ENCODE measurements at regions not wholly inside any gene's neighbourhood (a gene's known extent, or its start where the extent isn't known, plus 50 kb on each side); places are given as distances from the start of the nearest gene placed in this dataset.

DNA sequence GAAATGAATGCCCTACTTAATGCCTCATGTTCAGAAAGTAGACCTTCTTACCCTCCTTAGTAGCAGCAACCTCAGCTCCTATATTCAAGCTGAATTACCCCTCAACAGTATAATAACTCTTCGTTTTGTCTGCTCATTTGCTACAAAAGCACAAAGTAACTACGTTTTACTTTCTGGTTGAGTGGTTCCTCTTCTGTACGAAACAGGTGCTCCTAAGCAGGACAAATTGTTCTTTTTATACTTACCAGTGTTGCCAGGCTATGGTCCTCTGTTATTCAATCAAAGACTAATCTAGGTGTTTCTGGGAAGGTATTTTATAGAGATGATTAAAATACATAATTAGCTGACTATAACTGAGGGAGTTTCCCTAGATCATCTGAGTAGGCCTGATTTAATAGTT lies 484.2 kb upstream of the ADAMTS5 start:
- DNase-seq: no peak

DNA sequence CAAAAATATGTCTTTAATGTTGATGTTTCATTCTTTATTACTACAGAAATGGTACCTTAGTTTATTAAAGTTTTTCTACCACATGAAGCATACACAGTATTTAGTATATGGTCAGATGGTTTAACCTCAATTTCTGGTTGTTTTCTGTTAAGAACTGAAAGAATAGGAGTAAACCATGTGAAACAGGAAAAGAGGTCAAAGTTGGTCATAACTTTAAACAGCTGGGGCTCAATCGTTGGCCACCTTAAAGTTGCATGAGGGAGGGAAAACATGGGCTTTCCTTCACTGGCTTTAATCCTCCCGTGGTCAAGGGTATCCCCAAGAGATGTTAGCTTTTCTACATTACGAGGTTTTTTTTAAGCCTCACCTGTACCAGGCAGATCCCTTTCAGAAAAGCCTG lies 483.3 kb upstream of the ADAMTS5 start:
- no peak for DNase-seq

DNA sequence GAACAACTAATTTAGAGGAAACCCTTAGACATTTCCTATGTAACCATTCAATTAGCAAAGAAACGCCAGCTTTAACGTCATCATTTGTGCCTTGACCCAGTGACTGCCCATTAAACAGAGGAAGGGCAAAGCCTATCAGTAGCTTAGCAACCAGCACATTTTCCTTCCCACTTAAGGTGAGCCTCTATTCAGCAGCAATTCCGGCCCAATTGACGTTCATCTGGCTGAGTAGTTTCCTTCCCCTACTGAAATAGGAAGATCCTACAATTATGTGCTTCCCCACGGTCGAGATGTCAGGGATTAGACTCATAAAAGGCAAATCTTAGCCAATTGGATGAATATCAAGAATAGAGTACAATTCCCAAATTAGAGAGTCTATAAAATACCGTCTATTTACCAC lies 482.1 kb upstream of the ADAMTS5 start:
- no peak for DNase-seq

DNA sequence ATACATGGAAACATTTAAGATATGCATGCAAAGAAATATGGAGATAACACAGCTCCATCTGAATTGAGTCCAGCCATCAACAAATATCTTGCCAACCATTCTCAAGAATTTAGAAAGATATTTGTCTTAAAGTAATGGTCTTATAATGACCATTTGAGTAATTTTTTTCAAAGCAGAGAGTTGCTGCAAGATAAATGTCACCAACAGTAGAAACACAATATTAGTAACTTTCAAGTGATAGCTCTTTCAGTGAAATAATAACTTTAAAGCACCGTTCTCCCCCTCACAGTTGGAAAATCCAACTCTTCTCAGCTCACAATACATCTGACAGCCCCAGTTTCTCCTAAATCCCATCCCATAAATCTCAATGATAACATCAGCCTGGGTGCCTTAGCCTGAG lies 481.0 kb upstream of the ADAMTS5 start:
- DNase-seq: no peak

DNA sequence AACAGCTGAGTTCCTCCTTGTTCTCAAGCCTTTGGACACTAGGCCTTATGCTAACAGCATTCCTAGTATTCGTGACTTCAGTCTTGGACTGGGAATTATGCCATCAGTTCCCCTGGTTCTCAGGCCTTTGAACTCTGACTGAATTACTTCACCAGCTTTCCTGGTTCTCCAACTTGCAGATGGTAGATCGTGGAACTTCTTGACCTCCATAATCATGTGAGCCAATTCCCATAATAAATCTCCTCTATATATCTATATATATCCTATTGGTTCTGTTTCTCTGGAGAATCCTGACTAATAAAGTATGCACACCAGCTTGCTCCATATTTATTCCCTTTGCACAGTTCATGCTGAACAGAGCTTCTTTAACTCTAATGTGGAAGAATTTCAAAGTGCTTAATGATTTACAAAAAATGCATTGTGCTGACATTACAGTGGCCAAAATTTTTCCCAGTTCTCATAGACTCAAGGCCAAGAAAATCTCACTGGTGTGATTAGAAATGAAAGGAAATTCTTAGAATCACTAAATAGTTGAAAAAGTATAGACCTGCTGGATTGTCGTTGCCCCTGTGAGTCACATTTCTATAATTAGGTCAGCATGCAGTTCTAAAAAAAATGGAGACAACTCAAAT lies 462.9 kb upstream of the ADAMTS5 start:
- no peak for DNase-seq

DNA sequence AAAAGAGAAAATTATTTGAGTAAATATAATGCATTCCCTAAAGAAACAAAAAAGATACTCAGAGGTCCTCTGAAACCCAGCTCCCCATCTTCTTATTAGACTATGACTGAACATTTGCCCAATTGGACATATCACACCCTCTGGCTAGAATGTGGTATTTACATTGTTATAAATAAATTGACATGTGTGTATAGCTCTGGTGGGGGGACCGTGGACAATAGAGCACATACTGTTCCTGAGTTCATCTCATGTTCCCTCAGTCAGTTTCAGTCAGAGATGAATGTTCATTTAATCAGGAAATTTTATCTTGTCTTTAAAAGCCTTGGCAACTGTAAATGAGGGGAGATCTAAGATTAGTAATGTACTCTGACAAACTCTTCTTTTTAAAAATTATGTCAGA lies 459.3 kb upstream of the ADAMTS5 start:
- DNase-seq: no peak

DNA sequence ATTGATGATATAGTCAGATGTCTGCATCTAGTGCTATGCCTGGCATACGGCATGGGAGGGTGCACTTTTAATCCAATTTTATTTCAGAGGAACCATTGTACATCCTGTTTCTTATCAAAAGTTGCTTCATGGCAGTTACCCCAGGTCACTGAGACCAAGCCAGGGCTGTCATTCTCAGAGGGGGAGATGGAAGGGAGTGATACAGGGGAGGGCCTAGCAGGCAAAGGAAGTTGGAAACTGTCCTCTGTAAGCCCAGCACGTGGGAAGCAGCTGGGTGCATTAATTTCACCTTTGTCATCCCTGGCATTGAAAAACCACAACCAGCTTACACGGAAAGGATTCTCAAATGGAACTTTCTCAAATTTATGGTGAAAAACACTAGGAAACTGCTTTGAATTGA lies 458.7 kb upstream of the ADAMTS5 start:
- DNase-seq: no peak

DNA sequence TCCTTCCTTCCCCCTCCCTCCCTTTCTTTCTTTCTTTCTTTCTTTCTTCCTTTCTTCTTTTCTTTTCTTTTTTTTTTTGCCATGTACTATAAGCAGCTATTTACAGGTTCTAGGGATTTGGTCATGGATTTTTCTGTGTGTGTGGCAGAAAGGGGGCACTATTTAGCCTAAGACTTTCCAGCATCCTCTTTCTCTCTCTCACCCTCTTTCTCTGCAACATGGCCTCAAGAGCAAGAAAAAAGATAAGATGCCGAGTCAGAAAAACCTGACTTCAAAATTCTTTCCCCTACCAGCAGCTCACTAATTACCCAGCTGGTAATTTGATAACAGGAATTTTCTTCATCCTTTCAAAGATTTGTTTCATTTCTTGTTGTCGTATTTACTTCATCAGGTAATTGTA lies 458.3 kb upstream of the ADAMTS5 start:
- peak in 1 of 2 experiments; percentile 39 for DNase-seq

DNA sequence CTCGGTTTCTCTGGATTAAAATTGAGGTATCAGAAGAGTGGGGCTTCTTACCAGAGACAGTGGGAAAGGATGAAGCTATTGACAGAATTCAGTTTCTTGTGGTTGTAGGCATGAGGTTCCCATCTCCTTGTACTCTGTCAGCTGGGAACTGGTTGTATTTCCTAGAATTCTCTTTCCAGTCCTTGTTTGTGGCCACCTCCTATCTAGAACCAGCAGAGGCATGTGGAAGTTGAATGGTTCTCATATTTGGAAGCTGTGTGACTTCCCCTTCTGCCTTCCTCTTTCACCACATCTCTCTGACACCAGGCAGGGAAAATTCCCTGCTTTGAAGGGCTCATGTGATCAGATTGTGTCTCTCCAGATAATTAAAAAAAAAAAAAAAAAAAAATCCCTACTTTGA lies 457.7 kb upstream of the ADAMTS5 start:
- no peak for DNase-seq

DNA sequence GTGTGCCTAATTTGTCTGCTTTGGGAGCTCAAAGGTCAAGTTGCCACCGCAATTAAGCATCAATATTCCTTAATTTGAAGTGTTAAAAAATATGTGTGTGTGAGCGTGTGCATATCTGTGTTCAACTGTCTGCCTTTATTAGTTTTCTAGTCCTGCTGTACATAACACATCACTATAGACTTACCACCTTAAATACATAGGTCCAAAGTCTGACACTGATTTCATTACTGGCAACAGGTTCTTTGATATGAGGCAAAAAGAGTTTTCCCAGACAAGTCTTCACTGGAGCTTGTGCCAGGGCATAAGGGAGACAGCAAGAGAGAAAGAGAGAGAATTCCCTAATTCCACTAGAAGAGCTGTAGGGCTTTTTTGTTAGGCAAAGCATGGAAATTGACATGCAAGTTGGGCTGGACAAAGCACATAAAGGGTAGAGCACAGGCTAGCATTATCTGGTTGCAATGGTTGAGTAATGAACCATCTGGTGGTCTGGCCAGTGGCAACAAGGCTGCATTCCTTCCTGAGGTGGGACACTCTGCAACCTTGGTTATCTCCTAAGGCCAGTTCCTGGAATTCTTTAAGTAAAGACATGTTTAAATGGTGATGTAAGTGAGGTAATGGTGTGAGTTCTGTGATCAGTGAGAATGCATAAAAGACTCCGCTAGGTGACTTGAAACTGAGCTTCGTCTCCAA lies 457.2 kb upstream of the ADAMTS5 start:
- no peak for DNase-seq

DNA sequence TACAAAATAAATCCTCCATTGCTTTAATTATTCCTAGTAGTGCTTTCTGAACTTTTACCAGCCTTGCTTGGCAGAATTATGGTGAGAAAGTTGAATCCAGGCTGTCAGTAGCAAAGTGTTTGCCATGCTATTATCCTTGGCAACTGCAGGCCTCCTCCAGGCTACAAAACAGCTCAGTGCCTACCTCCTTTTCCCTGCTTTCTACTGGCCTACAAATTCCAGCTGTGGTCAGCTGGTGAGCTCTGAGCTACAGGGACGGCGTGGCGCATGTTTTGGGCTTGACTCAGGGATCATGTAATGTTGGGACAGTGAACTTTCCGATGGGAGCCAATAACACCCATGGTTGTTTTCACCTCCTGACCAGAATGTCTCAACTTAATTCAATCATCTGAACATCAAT lies 456.1 kb upstream of the ADAMTS5 start:
- DNase-seq: no peak

DNA sequence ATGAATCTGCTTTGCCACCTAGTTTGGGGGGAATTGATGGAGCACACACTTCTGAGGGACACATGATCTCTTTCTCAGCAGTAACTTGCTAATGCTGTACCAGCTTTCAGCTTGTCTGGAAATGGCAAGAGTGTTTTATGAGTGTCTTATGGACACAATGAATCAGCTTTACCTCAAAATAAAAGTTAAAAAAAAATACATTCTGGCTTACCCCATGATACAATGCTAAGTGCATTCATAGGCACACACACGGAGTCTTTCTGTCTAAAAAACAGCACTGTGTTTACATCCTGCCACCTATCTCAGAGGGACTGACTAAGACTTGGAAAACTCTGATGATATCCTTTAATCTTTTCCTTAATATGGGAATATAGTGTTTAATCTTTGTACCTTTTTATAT lies 455.5 kb upstream of the ADAMTS5 start:
- DNase-seq: no peak

DNA sequence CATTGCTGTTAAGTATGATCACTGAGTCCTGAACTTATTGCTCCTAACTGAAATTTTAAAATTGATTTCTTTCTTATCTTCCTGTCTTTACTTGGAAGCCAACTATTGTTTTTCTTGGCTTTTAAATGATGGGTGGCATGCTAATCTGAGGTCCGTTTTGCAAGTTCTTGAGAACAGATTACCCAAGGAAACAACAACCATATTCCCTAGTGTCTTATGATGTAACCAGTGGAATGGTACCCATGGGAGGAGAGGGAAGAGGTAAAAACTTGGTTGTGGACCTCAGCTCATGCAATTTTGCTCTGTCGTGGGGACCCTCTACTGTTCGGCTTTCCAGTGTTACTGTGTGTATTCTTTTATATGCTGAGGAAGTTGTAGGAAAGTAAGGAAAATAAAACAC lies 454.8 kb upstream of the ADAMTS5 start:
- DNase-seq: no peak

DNA sequence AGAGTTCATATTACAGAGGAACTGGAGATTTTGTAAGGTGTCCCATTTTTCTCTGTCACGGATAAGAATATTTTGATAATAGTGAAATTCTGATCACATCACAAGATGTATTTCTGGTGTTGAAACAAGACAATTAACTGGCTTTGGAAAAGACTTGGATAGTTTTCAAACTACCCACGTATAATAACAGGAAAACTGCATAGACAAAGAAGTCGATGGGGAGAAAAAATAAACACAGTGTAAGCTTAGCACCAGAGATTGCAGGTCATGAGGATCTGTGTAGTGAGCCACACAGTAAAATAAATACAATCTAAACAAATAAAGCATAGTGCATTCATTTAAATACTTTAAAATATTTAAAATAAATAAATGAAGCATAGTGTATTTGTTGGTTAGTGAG lies 452.3 kb upstream of the ADAMTS5 start:
- no peak for DNase-seq

DNA sequence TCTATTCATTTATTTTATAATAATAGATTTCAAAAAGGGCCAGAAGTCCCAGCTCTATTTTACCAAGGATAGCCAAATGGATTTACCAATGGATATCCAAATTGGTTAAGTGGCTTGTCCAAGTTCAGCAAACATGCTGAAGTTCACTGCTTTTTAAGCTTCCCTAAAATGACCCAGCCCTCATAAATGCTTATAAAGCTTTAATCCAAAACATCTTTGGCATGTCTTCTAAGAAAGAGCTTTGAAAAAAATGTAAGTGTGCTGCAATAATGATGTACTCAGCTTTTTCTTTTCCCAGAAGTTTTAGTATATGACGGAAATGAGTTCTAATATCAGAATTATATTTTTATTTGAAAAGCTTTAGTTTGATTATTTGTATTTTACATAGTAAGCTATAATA lies 451.5 kb upstream of the ADAMTS5 start:
- DNase-seq: no peak

DNA sequence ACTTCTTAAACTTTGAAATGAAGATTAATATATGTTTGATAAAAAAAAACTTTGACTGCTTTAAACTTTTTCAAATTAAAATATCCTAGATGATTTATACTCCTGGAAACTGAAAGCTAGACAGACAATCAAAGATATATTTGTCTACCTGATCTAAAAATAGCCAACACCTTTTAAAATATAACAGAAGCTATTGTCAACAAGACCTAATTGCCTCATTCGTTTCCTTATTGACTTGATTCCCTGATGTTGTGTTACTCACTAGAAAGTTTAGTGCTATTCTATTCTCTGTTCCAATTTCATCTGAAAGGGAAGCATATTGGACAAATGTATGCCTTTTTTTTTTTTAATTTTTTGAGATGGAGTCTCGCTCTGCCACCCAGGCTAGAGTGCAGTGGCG lies 445.6 kb upstream of the ADAMTS5 start:
- no peak for DNase-seq

DNA sequence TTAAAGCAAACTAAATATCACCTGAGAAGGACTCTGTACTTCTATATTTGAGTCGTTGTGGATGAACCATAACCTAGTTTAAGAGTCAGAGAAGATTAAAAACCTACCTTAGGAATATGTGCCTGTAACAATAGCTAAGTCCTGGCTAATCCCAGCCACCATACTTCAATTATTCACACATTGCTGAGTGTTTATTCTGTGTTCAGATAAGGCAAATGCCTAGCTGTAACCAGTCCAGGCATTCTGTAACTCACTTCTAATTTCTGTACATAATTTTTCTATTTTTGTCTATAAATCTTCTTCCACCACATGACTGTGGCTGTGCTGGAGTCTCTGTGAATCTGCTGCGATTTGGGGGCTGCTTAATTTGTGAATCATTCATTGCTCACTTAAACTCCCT lies 441.9 kb upstream of the ADAMTS5 start:
- DNase-seq: no peak

DNA sequence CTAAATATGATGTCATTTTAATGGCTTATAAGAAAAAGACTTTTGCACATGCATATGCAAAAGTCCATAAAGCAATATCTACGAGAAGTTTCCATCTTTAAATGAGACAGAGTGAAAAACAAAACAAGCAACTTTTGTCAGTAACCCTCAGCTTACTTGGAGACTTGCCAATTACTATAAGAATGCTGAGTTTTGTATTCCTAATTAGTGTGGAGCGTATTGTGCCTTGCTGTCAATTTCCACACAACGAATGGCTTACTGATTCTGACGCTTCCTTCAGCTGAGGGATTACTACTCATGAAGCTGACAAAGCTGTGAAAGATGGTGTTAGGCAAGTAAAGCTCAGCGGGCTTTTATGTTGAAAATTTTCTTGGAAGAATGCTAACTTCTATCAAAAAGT lies 440.4 kb upstream of the ADAMTS5 start:
- no peak for DNase-seq

DNA sequence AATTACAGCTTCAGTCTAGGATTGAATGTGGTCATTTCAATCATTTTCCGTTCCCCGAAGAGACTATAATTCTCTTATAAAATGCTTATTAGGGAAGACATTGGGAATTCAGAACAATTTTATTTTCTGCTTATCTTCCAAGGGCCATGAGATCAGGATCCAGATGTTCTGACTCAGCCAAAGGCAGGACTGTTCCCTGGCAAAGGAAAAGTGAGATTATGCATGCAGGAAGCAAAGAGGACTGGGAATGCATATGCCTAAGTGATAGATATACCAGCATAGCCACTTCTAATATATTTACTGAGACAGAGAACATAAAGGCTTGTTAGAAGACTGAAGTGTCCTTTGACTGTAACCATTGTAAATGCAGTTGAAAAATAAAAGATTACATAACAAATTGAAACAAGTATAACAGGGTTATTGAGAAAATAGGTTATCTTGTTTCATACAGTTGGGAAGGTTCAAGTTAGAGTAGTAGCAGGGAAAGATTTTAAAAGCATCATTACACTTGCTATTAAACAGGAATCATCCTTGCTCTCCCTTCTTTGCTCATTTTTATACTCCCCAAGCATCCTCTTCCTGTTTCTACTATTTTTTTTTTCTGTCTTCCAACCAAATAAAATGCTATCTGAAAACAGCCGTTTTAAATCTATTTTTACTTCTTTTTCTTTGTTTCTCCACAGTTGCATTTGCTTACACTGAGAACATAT lies 439.6 kb upstream of the ADAMTS5 start:
- no peak for DNase-seq

DNA sequence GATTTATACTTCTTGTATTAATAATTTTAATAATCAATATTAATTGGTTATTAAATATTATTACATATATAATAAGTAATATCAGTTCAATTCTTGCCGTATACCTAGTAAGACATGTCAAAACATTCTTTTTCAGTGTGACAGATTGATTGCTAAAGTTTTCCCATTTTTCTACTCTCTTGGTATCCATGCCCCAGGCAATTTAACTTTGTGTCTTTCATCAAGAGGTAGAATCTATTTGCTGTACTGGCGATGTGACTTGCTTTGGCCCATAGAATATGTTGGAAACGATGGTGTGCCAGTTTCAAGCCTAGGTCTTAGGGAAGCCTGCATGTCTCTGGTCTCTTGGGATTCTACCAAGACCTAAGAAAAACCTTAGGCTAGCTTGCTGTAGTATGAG lies 436.1 kb upstream of the ADAMTS5 start:
- DNase-seq: no peak

DNA sequence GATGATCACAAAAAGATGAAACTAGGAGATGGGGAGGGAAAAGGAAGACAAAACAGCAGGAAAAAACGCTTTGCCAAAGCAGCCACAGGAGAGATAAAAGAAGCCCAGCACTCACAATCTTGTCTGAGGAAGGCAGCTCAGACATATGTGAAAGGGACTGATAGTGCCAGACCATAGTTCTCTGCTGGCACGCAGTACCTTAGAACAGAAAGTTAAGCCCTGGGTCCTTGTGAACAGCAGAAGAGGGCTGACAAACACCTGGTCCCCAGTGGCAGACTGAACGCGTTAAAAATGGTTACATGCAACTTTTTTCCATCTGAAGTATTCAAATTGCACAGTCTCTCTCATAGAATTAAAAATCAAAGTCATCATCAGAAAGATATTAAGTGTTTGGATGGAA lies 433.2 kb upstream of the ADAMTS5 start:
- DNase-seq: no peak

DNA sequence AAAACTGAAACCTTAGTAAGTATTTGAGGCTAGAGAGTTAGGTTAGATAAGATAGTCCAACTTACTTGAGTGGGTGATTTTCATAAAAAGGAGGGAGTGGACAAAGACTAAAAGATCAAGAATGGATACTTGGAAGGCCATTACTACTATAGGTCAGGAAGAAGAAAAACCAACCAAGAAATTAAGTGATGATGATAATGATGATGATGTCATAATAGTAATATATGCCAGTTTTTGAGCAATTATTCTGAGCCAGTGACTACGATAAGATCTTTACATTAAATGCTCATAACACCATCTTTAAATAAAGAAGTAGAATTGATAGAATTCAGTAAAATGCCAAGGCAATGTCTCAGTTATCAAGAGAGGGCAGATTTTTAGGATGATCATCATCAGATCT lies 430.7 kb upstream of the ADAMTS5 start:
- no peak for DNase-seq

DNA sequence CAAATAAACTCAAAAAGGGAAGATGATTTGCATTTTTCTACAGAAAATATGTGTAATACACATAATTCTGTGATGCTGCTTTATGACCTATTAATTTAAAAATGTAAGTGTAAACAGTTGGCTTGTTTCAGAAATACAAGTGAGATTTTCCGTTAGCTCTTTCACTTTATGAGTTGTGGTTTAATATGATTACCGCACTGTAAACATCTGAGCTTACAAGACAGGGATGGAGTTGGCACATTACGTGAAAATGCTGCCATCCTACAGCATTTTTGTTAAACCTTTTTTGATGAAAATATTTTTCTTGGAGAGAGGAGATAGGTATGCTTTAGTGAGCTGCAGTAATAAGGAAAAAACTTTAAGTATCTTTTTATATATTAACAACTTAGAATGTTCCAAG lies 426.8 kb upstream of the ADAMTS5 start:
- no peak for DNase-seq

DNA sequence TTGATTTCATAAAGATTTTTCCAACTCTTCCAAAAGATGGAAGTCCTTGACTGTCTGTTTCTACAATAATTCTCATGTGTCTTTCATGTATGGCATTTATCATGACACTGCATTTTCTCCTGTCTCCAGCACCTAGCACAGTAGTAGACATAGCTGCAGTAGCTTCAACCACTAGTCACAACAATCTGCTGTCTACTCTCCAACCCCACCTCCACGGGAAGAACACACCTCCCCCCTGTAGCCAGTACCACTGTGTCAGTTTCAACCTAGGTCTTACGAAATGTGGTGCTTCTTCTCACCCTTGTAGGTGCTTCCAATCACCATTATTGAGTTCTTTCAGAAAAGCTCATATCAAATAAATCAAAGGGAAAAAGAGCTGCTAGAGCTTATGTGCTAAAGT lies 425.1 kb upstream of the ADAMTS5 start:
- no peak for DNase-seq

DNA sequence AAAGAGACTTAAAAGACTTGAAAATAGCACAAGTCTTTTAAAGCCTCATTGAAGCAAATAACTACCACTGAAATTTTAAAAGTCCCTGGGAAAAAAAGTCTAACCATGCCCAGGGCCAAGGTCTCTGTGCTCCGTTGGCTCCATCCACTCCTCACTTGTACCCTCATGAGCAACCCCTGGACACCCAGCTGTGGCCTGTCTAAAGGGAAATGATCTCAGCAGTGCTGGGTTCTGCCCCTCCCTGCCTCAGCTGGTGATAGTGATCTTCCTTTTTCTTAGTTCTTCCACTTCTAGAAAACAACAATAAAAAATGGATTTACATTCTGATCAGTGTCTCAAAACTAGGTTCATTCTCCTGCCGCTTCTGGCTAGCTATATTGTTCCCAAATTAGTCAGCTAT lies 423.5 kb upstream of the ADAMTS5 start:
- no peak for DNase-seq

All from NCI-H524 (cell line).